Left lobe of liver (tissue), 2 donors: ENCODE measurements at regions not wholly inside any gene's neighbourhood (a gene's known extent, or its start where the extent isn't known, plus 50 kb on each side); places are given as distances from the start of the nearest gene placed in this dataset.

Source experiments
- ATAC-seq: fragments of 200-7000 bp; cut with Tn5 transposase; one replicate; pipeline ENCODE4 v1.9.1; 2020; ENCODE audit warnings: mild to moderate bottlenecking, moderate library complexity
- DNase-seq: peaks from one replicate; pipeline ENCODE4 v3.0.0-alpha.2; 2020; ENCODE audit warnings: low spot score
- donor health status: DM: no; HTN: no; CAD: no; lungs with moderate emphysema.
- donor health status: DM: no; HTN: yes; CAD: no.

- ATAC-seq, result no peak
- DNase-seq, result no peak
Observed at GRCh38 chr5:164728733-164729132, 1223.3 kb downstream of the MAT2B start.

GRCh38 chr5:164735334-164735733 lies 1229.9 kb downstream of the MAT2B start:
- DNase-seq, result no peak
- no peak for ATAC-seq

- ATAC-seq, result no peak
- no peak for DNase-seq
Observed at GRCh38 chr5:164741376-164741775, 1236.0 kb downstream of the MAT2B start.

GRCh38 chr5:164742025-164742424 lies 1236.6 kb downstream of the MAT2B start:
- DNase-seq (no peak), ATAC-seq (no peak)

- ATAC-seq (no peak), DNase-seq (no peak)
Observed at GRCh38 chr5:164746723-164747122, 1241.3 kb downstream of the MAT2B start.

- no peak for DNase-seq
- ATAC-seq, result no peak
Observed at GRCh38 chr5:164747371-164747770, 1242.0 kb downstream of the MAT2B start.

- DNase-seq (no peak), ATAC-seq (no peak)
Observed at GRCh38 chr5:164748861-164749260, 1243.4 kb downstream of the MAT2B start.

- DNase-seq, result no peak
- no peak for ATAC-seq
Observed at GRCh38 chr5:164753434-164753833, 1248.0 kb downstream of the MAT2B start.

GRCh38 chr5:164763206-164763605 lies 1257.8 kb downstream of the MAT2B start:
- no peak for DNase-seq
- no peak for ATAC-seq

- no peak for ATAC-seq
Observed at GRCh38 chr5:164772122-164772521, 1266.7 kb downstream of the MAT2B start.

GRCh38 chr5:164784230-164784629 lies 1278.8 kb downstream of the MAT2B start:
- ATAC-seq (no peak), DNase-seq (no peak)

More at GRCh38 chr5:164772122-164772521, 1266.7 kb downstream of the MAT2B start:
- no peak for DNase-seq

- ATAC-seq (no peak), DNase-seq (no peak)
Observed at GRCh38 chr5:164798110-164798509, 1292.7 kb downstream of the MAT2B start.

- ATAC-seq (no peak), DNase-seq (no peak)
Observed at GRCh38 chr5:164799391-164799790, 1294.0 kb downstream of the MAT2B start.

GRCh38 chr5:164801910-164802309 lies 1296.5 kb downstream of the MAT2B start:
- no peak for ATAC-seq
- no peak for DNase-seq

GRCh38 chr5:164809821-164810220 lies 1304.4 kb downstream of the MAT2B start:
- no peak for ATAC-seq
- DNase-seq, result no peak

GRCh38 chr5:164818445-164818844 lies 1313.0 kb downstream of the MAT2B start:
- ATAC-seq, result no peak

GRCh38 chr5:164824671-164825070 lies 1319.3 kb downstream of the MAT2B start:
- DNase-seq (no peak), ATAC-seq (no peak)

More at GRCh38 chr5:164818445-164818844, 1313.0 kb downstream of the MAT2B start:
- DNase-seq, result no peak

- DNase-seq (no peak), ATAC-seq (no peak)
Observed at GRCh38 chr5:164832516-164832915, 1327.1 kb downstream of the MAT2B start.

- DNase-seq, result no peak
- ATAC-seq, result no peak
Observed at GRCh38 chr5:164844348-164844747, 1338.9 kb downstream of the MAT2B start.

- ATAC-seq, result no peak
- no peak for DNase-seq
Observed at GRCh38 chr5:164860896-164861295, 1355.5 kb downstream of the MAT2B start.

GRCh38 chr5:164861610-164862009 lies 1356.2 kb downstream of the MAT2B start:
- DNase-seq, result no peak
- no peak for ATAC-seq

- DNase-seq (no peak), ATAC-seq (no peak)
Observed at GRCh38 chr5:164868761-164869160, 1363.3 kb downstream of the MAT2B start.

- ATAC-seq (no peak), DNase-seq (no peak)
Observed at GRCh38 chr5:164869325-164869724, 1363.9 kb downstream of the MAT2B start.

- ATAC-seq (no peak), DNase-seq (no peak)
Observed at GRCh38 chr5:164876793-164877192, 1371.4 kb downstream of the MAT2B start.
